ENCODE measurements at regions not wholly inside any gene's neighbourhood (a gene's known extent, or its start where the extent isn't known, plus 50 kb on each side); places are given as distances from the start of the nearest gene placed in this dataset.

DNA sequence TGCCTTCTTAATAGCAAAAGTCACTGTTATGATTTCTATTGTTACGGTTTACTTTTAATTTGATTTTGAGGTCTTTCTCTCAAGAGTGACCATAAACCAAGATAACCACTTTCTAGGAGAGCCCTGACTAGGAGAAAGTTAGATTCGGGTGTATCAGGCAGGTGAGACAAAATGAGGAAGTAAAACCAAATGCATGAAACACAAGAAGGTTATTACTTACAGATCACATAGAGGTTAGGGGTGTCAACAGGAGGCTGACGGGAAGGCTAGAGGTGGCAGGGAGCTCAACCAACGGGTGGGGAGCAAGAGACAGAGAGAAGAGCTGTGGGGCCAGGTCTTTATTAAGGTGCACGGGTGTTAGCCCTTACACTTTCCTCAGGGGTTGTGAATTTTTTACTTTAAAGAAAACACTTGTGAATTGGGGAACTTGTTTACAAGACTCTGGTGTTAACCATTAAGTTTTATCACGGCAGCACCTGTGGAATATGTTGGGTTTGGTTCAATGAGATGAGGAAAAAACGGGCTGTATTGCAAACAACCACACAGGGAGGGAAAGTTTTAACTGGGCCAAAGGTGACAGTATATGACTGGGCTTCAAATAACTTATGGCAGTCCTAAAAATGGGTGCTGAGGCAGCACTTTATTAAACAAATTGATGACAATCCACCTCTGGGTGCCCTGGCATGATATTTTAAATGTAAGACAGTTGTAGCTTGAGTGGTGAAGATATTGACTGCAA is 154.9 kb downstream of the SDHAF3 start:
- TF ChIP-seq EP300 (IDR thresholded peaks at IDR 0.05) (no peak), POLR2A (IDR thresholded peaks at IDR 0.05) (no peak)
- TF ChIP-seq, protein P1, sequence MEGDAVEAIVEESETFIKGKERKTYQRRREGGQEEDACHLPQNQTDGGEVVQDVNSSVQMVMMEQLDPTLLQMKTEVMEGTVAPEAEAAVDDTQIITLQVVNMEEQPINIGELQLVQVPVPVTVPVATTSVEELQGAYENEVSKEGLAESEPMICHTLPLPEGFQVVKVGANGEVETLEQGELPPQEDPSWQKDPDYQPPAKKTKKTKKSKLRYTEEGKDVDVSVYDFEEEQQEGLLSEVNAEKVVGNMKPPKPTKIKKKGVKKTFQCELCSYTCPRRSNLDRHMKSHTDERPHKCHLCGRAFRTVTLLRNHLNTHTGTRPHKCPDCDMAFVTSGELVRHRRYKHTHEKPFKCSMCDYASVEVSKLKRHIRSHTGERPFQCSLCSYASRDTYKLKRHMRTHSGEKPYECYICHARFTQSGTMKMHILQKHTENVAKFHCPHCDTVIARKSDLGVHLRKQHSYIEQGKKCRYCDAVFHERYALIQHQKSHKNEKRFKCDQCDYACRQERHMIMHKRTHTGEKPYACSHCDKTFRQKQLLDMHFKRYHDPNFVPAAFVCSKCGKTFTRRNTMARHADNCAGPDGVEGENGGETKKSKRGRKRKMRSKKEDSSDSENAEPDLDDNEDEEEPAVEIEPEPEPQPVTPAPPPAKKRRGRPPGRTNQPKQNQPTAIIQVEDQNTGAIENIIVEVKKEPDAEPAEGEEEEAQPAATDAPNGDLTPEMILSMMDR (IDR thresholded peaks at IDR 0.05), result no peak

Measured in sigmoid colon (tissue), 4 donors.